Fibroblast of lung (primary cell): ENCODE measurements at regions not wholly inside any gene's neighbourhood (a gene's known extent, or its start where the extent isn't known, plus 50 kb on each side); places are given as distances from the start of the nearest gene placed in this dataset.
A peak's percentile ranks its signal among the peaks of the same experiment; 100 is the strongest.

Experiments
- DNase-seq, 2 donors: peaks; one replicate each; pipeline versions ENCODE4 v3.0.0 to v3.0.0-alpha.2; 2010; ENCODE audit warnings: low read depth in 2 of 2
- H2AFZ ChIP-seq: 2 replicates; pipeline ENCODE4 v1.5.1; 2012; ENCODE audit warnings: low read length, control low read depth, inconsistent platforms
- H3K27ac ChIP-seq: 2 replicates; pipeline ENCODE4 v1.5.1; 2011; ENCODE audit warnings: low read length, control low read depth; ENCODE audit not compliant: insufficient read depth
- H3K27me3 ChIP-seq: 2 replicates; pipeline ENCODE4 v1.5.1; 2011; ENCODE audit warnings: mild to moderate bottlenecking, low read length; ENCODE audit not compliant: control insufficient read depth, insufficient read depth
- H3K36me3 ChIP-seq: 2 replicates; pipeline ENCODE4 v1.5.1; 2011; ENCODE audit warnings: low read length; ENCODE audit not compliant: control insufficient read depth, insufficient read depth
- H3K4me1 ChIP-seq: 2 replicates; pipeline ENCODE4 v1.5.1; 2011; ENCODE audit warnings: low read length; ENCODE audit not compliant: control insufficient read depth, insufficient read depth; ENCODE audit errors: extremely low read depth
- H3K4me2 ChIP-seq: 2 replicates; pipeline ENCODE4 v1.5.1; 2011; ENCODE audit warnings: low read length, control low read depth; ENCODE audit not compliant: insufficient read depth; ENCODE audit errors: extremely low read depth
- H3K4me3 ChIP-seq, 4 experiments: fragments of 200-600 bp in 1 of 4; sonication (generic) in 1 of 4; replicated peaks in 1 of 4; 2 replicates each; pipeline ENCODE4 v1.5.1; 2011 to 2016; ENCODE audit warnings: low read length in 4 of 4, low read depth in 3 of 4, mild to moderate bottlenecking in 3 of 4, control low read depth in 2 of 4, inconsistent platforms in 1 of 4, mixed read lengths in 1 of 4; ENCODE audit not compliant: insufficient read depth in 1 of 4; ENCODE audit errors: control extremely low read depth in 1 of 4
- H3K79me2 ChIP-seq: 2 replicates; pipeline ENCODE4 v1.5.1; 2012; ENCODE audit warnings: mild to moderate bottlenecking, low read length, inconsistent platforms; ENCODE audit not compliant: control insufficient read depth, insufficient read depth
- H3K9ac ChIP-seq: 2 replicates; pipeline ENCODE4 v1.5.1; 2011; ENCODE audit warnings: mild to moderate bottlenecking, low read length, control low read depth; ENCODE audit not compliant: insufficient read depth
- H3K9me3 ChIP-seq: 2 replicates; pipeline ENCODE4 v1.5.1; 2012; ENCODE audit warnings: low read depth, low read length; ENCODE audit not compliant: control insufficient read depth, insufficient read depth
- H4K20me1 ChIP-seq: 2 replicates; pipeline ENCODE4 v1.5.1; 2011; ENCODE audit warnings: low read length; ENCODE audit not compliant: control insufficient read depth, insufficient read depth; ENCODE audit errors: extremely low read depth
- EZH2 ChIP-seq: IDR thresholded peaks from 2 replicates; pipeline ENCODE4 v1.5.1; 2012; ENCODE audit warnings: low read length, control low read depth, mild to moderate bottlenecking; ENCODE audit errors: missing control alignments
- TF ChIP-seq, protein P1 (sequence below), 2 donors: IDR thresholded peaks in 1 of 2; conservative IDR thresholded peaks in 1 of 2; 1 replicate in 1 of 2; 2 replicates in 1 of 2; pipeline ENCODE4 v1.5.1; 2011 to 2012; ENCODE audit warnings: low read length in 2 of 2, control low read depth in 1 of 2, inconsistent platforms in 1 of 2, low read depth in 1 of 2, mild to moderate bottlenecking in 1 of 2

- Histone ChIP-seq H4K20me1 (no peaks in the 10 kb centered on the region), H3K4me1 (no peaks in the 10 kb centered on the region), H3K9me3 (no peaks in the 10 kb centered on the region), H3K27ac (no peak overlapping the region), H3K9ac (no peak overlapping the region), H3K27me3 (peaks cover 3% of the 10 kb centered on the region), H3K79me2 (no peaks in the 10 kb centered on the region), H3K4me2 (no peak overlapping the region), H3K36me3 (no peaks in the 10 kb centered on the region), H2AFZ (no peak overlapping the region), H3K4me3 (no peak overlapping the region)
- TF ChIP-seq, protein P1, sequence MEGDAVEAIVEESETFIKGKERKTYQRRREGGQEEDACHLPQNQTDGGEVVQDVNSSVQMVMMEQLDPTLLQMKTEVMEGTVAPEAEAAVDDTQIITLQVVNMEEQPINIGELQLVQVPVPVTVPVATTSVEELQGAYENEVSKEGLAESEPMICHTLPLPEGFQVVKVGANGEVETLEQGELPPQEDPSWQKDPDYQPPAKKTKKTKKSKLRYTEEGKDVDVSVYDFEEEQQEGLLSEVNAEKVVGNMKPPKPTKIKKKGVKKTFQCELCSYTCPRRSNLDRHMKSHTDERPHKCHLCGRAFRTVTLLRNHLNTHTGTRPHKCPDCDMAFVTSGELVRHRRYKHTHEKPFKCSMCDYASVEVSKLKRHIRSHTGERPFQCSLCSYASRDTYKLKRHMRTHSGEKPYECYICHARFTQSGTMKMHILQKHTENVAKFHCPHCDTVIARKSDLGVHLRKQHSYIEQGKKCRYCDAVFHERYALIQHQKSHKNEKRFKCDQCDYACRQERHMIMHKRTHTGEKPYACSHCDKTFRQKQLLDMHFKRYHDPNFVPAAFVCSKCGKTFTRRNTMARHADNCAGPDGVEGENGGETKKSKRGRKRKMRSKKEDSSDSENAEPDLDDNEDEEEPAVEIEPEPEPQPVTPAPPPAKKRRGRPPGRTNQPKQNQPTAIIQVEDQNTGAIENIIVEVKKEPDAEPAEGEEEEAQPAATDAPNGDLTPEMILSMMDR (conservative IDR thresholded peaks at IDR 0.05 in 1 of 2, IDR thresholded peaks at IDR 0.05 in 1 of 2; ENCODE audit: low read depth in 1 of 2, low read length in 2 of 2): no peak
- TF ChIP-seq EZH2: no peak
- peak in 1 of 2 donors; percentile 60 for DNase-seq
Measured at GRCh38 chr9:88826181-88826580, 165.1 kb upstream of the S1PR3 start.

DNA sequence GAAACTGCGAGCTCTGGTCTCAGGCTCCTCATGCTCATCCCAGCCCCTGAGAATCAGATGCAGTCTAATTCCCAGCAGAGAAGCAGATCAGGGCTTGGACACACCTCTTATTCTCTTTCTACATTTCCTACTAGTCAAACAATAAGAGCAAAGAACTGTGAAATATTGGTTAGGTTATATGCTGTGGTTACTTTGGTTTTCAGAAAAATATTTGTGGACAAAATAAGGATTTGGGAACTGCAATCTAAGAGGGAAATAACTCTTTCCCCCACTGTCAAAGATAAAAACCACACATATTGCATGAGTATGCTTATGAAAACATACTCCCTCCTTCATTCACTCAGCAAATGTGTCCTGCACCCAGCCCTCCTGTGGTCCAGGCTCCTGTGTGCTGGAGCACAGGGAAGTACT lies 164.5 kb upstream of the S1PR3 start:
- Histone ChIP-seq H3K9ac (no peak overlapping the region), H3K36me3 (no peaks in the 10 kb centered on the region), H3K27me3 (peaks cover 3% of the 10 kb centered on the region), H3K4me3 (no peak overlapping the region), H3K9me3 (no peaks in the 10 kb centered on the region), H3K4me2 (no peak overlapping the region), H3K79me2 (no peaks in the 10 kb centered on the region), H4K20me1 (no peaks in the 10 kb centered on the region), H2AFZ (no peak overlapping the region), H3K4me1 (no peaks in the 10 kb centered on the region), H3K27ac (no peak overlapping the region)
- TF ChIP-seq EZH2: no peak
- TF ChIP-seq, protein P1 (conservative IDR thresholded peaks at IDR 0.05 in 1 of 2, IDR thresholded peaks at IDR 0.05 in 1 of 2; ENCODE audit: low read depth in 1 of 2, low read length in 2 of 2): no peak
- peak; percentile 83 to 96 for DNase-seq

GRCh38 chr9:88828018-88828417 lies 163.2 kb upstream of the S1PR3 start:
- no peaks in the 10 kb centered on the region for H3K9me3 ChIP-seq
- H3K79me2 ChIP-seq: no peaks in the 10 kb centered on the region
- no peak overlapping the region for H3K9ac ChIP-seq
- no peaks in the 10 kb centered on the region for H3K4me1 ChIP-seq
- TF ChIP-seq EZH2: no peak
- TF ChIP-seq, protein P1 (conservative IDR thresholded peaks at IDR 0.05 in 1 of 2, IDR thresholded peaks at IDR 0.05 in 1 of 2; ENCODE audit: low read depth in 1 of 2, low read length in 2 of 2): no peak
- no peaks in the 10 kb centered on the region for H3K36me3 ChIP-seq
- H3K27me3 ChIP-seq: peaks cover 3% of the 10 kb centered on the region
- no peak overlapping the region for H3K4me3 ChIP-seq
- no peak overlapping the region for H3K4me2 ChIP-seq
- H3K27ac ChIP-seq: no peak overlapping the region
- H4K20me1 ChIP-seq: no peaks in the 10 kb centered on the region
- H2AFZ ChIP-seq: no peak overlapping the region
- DNase-seq: no peak
